OCI-LY7 (cell line): ENCODE measurements at regions not wholly inside any gene's neighbourhood (a gene's known extent, or its start where the extent isn't known, plus 50 kb on each side); places are given as distances from the start of the nearest gene placed in this dataset.

Experiments used
- CTCF ChIP-seq: fragments of 200-600 bp; sonication (generic); conservative IDR thresholded peaks from 2 replicates; pipeline ENCODE4 v1.5.1; 2014; ENCODE audit warnings: mild to moderate bottlenecking, antibody characterized with exemption, low read length, moderate library complexity, mixed read lengths
- EZH2phosphoT487 ChIP-seq: fragments of 200-600 bp; sonication (generic); IDR thresholded peaks from 2 replicates; pipeline ENCODE4 v1.6.1; 2018; ENCODE audit warnings: low read depth, borderline replicate concordance, mild to moderate bottlenecking, mixed run types, antibody characterized with exemption, low read length, moderate library complexity, mixed read lengths

- TF ChIP-seq CTCF (no peak), EZH2phosphoT487 (no peak)
These were observed 110.4 kb upstream of the BEND4 start for GRCh38 chr4:42262701-42263490.
